NCI-H69 (cell line): ENCODE measurements at regions not wholly inside any gene's neighbourhood (a gene's known extent, or its start where the extent isn't known, plus 50 kb on each side); places are given as distances from the start of the nearest gene placed in this dataset.
"Not testable (repeated sequence)": the region's sequence is repeated elsewhere in the genome, so short reads cannot be mapped to it uniquely, and the experiment has no call there.

Source experiments
- DNase-seq: peaks from one replicate; lab custom pipeline; 2025; lab: John Stamatoyannopoulos, UW

GRCh38 chr6:93183531-93183972 lies 235.8 kb downstream of the EPHA7 start:
- DNase-seq = peak; percentile 72

DNA sequence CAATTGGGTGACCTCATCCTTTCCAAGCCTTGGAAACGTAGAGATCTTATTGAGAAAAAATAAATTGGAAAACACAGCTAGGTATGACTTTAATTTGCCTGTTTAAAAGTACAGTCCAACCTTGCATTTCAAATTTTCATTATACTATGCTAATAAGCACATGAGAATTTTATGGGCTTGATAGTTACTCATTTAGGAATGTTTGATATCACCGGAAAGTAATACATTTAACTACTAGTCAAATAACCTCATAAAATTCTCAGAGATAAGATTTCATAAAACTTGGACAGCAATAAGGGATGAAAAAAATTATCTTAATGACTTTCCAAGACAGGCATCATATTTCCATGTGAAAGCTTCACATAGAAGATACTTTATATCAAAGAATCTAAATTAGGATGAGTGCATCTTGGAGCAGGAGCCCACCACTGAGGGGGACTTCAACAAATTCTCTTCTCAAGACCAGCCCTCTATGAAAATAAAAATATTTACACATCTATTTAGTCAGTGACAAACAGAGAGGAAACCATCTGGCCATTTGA lies 236.3 kb downstream of the EPHA7 start:
- DNase-seq = no peak

GRCh38 chr6:93177918-93178317 lies 241.4 kb downstream of the EPHA7 start:
- DNase-seq = no peak

DNA sequence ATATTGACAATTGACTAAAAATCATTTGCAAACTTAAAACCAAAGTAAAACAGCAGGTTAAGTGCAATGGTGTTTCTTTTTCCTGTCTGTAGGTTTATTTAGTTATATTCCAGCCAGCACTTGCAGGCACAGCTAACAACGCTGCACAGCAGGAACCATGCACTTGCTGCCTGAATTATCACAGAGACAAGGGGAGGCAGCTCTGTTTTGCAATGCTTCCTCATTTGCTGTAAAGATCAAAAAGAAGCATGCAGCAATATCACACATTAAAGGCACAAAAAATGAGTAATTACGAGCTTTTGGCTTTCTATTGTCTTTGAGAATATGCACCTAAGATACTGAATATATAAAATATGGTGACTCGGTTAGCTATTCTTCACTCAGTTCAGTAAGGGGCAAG lies 241.9 kb downstream of the EPHA7 start:
- DNase-seq = peak; percentile 53

DNA sequence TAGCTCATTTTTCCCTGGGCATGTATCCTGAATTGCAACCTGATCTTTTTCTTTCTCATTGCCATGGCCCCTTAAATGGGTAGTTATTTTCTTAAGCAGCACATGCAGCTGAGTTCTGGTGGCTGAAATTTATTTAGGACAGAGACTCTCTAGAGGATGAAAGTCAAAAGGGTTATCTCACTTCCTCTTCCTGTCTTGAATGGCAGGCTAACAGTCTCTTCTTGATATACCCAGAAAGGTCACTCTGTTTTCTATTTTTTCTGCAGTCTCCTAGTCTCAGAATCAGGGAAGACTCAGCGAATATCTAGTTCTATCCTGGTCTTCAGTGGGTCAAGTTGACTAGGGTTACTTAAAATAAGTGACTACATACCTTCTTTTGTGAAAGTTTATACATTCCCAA lies 243.3 kb downstream of the EPHA7 start:
- peak; percentile 41 for DNase-seq

DNA sequence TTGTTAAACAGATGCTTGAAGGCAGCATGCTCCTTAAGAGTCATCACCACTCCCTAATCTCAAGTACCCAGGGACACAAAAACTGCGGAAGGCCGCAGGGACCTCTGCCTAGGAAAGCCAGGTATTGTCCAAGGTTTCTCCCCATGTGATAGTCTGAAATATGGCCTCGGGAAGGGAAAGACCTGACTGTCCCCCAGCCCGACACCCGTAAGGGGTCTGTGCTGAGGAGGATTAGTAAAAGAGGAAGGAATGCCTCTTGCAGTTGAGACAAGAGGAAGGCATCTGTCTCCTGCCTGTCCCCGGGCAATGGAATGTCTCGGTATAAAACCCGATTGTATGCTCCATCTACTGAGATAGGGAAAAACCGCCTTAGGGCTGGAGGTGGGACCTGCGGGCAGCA lies 245.8 kb downstream of the EPHA7 start:
- DNase-seq = not testable (repeated sequence)

DNA sequence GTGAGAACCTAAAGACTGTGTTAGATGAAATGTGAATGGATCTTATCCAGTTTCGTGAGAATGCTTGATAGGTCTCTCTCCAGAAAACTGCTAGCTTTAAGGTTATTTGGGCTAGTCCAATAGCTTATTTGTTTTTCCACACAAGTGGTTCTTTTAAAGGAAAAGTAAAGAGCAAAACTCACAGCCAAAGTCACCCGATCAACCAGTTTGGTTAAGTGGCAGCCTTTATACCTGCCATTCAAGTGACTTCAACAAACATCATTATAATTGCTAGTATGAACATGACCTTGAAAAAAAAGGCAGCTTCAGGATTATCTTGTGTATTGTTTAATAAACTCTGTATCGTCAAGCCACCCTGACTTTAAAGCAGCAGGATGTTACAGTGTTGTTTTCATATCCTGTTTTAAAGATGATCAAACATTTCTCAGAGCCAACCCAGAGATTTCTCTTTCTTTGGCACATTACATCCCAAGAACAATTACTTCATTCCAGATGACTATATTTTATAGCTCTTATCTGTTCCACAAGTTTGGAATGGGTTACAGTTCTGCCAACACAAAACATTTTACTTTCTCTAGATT lies 253.4 kb downstream of the EPHA7 start:
- DNase-seq = peak; percentile 48

DNA sequence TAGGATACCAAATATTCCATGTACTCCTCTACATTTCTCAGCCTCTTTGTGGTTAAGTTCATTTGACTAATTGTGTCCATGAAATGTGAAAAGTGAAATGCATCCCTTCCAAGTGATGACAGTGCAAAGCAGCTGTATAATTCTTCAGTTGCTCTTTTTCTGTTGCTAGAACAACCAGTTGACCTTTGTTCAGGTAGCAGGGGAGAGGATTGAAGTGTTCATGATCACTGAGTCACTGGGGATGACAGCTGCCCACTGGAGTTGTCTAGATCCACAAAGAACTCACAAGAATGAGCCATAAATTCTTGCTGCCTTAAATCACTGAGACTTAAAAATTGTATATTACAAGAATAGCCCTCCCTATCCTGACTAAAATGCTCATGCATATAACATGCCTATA lies 254.6 kb downstream of the EPHA7 start:
- peak; percentile 23 for DNase-seq

DNA sequence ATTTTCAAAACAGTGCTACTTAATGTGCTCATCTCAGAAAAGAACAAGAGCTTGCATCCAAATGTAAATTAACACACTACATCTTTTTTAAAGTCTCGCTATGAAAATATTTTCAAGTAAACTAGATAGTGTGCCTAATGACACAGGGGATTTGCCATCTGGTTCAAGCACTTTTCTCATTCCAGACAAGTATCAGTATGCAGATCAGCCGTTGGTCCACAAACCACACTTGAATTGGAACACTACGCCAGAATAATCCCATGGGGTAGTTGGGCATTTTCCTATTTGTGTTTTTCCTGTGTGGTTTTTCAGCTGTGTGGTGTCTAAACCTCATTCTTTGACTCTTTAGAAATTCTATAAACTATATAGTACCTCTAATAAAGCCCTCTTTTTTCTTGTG lies 256.2 kb downstream of the EPHA7 start:
- no peak for DNase-seq

GRCh38 chr6:93139408-93140081 lies 279.8 kb downstream of the EPHA7 start:
- DNase-seq = peak; percentile 22

DNA sequence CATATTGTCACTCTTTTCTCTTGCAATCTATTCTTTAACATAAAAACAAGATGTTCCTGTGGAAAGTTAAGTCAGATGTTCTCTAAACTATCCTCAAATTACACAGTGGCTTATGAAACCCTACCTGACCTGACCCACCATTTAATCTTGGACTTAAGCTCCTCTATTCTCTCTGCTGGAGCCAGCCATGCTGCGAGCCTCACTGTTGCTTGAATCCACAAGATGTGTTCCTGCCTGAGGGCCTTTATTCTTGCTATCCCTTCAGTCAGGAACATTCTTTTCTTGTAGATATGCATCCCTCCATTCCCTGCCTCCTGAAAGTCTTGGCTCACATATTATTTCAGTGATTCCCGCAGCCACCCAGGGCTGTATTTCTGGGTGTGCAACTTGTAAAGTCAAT lies 283.2 kb downstream of the EPHA7 start:
- DNase-seq = peak; percentile 50

- DNase-seq = no peak
Measured at GRCh38 chr6:93124006-93124632, 295.2 kb downstream of the EPHA7 start.

- no peak for DNase-seq
Measured at GRCh38 chr6:93123585-93123984, 295.8 kb downstream of the EPHA7 start.

GRCh38 chr6:93120154-93120742 lies 299.1 kb downstream of the EPHA7 start:
- DNase-seq = peak; percentile 44

- no peak for DNase-seq
Measured at GRCh38 chr6:93105907-93106306, 313.5 kb downstream of the EPHA7 start.

GRCh38 chr6:93105017-93105416 lies 314.3 kb downstream of the EPHA7 start:
- no peak for DNase-seq

DNA sequence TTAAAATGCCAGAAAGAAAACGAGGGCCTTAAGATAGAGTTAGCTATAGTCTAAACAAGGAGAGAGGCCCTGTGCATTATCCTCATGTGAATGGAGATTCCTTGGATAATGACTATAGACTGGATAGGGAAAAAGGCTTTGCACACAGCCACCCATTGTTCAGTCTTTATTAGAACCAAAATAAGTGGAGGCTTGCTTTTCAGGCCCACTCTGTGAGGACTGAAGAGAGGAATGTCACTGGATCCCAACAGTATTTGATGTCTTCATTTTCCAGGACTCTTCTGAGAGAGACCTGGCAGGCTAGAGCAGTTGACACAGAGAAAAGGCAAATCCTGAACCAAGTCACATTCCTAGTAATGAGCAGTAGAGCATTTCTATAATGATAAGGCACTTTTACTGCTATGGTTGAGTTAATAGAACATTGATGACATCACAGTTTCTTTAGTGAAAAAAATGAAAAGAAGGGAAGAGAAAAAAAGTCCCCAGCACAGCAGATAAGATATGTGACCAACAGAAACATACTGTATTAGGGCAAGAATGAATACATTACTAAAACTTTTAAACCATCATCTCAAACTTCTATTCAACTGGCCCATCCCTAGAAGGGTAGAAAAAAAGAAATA lies 315.1 kb downstream of the EPHA7 start:
- no peak for DNase-seq

GRCh38 chr6:93088621-93089501 lies 330.5 kb downstream of the EPHA7 start:
- DNase-seq = peak; percentile 63

DNA sequence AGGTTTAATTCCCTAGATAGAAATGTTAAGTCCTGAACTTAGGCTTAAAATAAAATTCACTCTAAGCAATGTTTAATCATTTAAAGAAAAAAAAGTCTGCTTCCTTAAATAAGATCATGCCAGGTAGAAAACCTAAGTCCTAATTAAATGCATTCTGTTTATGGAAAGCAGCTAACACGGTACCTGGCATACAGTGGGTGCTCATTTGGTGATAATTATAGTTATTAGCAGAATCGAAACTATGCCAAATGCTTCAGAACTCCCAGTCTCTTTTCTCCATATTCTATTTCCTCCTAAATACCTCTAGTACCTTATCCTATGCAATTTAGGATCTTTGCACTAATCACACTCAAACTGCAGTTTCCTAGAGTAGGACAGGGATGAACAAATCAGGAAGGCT lies 331.8 kb downstream of the EPHA7 start:
- DNase-seq = peak; percentile 90

- DNase-seq = no peak
Measured at GRCh38 chr6:93086351-93086750, 333.0 kb downstream of the EPHA7 start.
